ENCODE measurements at regions not wholly inside any gene's neighbourhood (a gene's known extent, or its start where the extent isn't known, plus 50 kb on each side); places are given as distances from the start of the nearest gene placed in this dataset.
"Not testable (repeated sequence)": the region's sequence is repeated elsewhere in the genome, so short reads cannot be mapped to it uniquely, and the experiment has no call there.

- DNase-seq (ENCODE audit: low spot score) (no peak), ATAC-seq (no peak)
- Mint-ChIP-seq H3K27ac (no peak overlapping the region), H3K27me3 (ENCODE audit: low read depth) (peaks cover 47% of the 10 kb centered on the region), H3K36me3 (no peaks in the 10 kb centered on the region), H3K4me3 (no peak overlapping the region), H3K4me1 (peaks cover 11% of the 10 kb centered on the region), H3K9me3 (no peaks in the 10 kb centered on the region)
- ChIA-PET CTCF (interaction anchor here (0.9 to 1.8 kb wide), 5 partner anchors 19 to 96 kb away, joined by 3 to 7 read pairs (median 4); no protein-coding TSS in a partner anchor), POLR2A (no interaction called here)
- TF ChIP-seq PREB (CRISPR knock-in tag; IDR thresholded peaks at IDR 0.05; ENCODE audit: borderline replicate concordance): no peak
- TF ChIP-seq, protein P1, sequence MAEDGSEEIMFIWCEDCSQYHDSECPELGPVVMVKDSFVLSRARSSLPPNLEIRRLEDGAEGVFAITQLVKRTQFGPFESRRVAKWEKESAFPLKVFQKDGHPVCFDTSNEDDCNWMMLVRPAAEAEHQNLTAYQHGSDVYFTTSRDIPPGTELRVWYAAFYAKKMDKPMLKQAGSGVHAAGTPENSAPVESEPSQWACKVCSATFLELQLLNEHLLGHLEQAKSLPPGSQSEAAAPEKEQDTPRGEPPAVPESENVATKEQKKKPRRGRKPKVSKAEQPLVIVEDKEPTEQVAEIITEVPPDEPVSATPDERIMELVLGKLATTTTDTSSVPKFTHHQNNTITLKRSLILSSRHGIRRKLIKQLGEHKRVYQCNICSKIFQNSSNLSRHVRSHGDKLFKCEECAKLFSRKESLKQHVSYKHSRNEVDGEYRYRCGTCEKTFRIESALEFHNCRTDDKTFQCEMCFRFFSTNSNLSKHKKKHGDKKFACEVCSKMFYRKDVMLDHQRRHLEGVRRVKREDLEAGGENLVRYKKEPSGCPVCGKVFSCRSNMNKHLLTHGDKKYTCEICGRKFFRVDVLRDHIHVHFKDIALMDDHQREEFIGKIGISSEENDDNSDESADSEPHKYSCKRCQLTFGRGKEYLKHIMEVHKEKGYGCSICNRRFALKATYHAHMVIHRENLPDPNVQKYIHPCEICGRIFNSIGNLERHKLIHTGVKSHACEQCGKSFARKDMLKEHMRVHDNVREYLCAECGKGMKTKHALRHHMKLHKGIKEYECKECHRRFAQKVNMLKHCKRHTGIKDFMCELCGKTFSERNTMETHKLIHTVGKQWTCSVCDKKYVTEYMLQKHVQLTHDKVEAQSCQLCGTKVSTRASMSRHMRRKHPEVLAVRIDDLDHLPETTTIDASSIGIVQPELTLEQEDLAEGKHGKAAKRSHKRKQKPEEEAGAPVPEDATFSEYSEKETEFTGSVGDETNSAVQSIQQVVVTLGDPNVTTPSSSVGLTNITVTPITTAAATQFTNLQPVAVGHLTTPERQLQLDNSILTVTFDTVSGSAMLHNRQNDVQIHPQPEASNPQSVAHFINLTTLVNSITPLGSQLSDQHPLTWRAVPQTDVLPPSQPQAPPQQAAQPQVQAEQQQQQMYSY (CRISPR knock-in tag; IDR thresholded peaks at IDR 0.05): no peak
Measured at GRCh38 chr15:75782926-75783325, 60.3 kb upstream of the UBE2Q2 start.

- Mint-ChIP-seq H3K27me3 (ENCODE audit: low read depth) (peaks cover 46% of the 10 kb centered on the region), H3K4me1 (peaks cover 22% of the 10 kb centered on the region)
- H3K9me3 Mint-ChIP-seq; ATAC-seq; POLR2A ChIA-PET; DNase-seq (ENCODE audit: low spot score); H3K4me3 Mint-ChIP-seq; H3K36me3 Mint-ChIP-seq; H3K27ac Mint-ChIP-seq: not testable (repeated sequence)
- CTCF ChIA-PET: interaction anchor here (0.6 kb wide), 1 partner anchor 29 kb away, joined by 4 read pairs; no protein-coding TSS in a partner anchor
Measured at GRCh38 chr15:75780995-75781394, 62.3 kb upstream of the UBE2Q2 start.

GRCh38 chr15:75779504-75779903 lies 63.7 kb upstream of the UBE2Q2 start:
- Mint-ChIP-seq H3K4me3 (no peak overlapping the region), H3K4me1 (peaks cover 26% of the 10 kb centered on the region), H3K9me3 (no peaks in the 10 kb centered on the region), H3K36me3 (no peaks in the 10 kb centered on the region), H3K27ac (no peak overlapping the region), H3K27me3 (ENCODE audit: low read depth) (peaks cover 34% of the 10 kb centered on the region)
- ATAC-seq (no peak), DNase-seq (ENCODE audit: low spot score) (no peak)
- TF ChIP-seq MXD4 (CRISPR knock-in tag; IDR thresholded peaks at IDR 0.05; ENCODE audit: borderline replicate concordance): no peak
- TF ChIP-seq, protein P2, sequence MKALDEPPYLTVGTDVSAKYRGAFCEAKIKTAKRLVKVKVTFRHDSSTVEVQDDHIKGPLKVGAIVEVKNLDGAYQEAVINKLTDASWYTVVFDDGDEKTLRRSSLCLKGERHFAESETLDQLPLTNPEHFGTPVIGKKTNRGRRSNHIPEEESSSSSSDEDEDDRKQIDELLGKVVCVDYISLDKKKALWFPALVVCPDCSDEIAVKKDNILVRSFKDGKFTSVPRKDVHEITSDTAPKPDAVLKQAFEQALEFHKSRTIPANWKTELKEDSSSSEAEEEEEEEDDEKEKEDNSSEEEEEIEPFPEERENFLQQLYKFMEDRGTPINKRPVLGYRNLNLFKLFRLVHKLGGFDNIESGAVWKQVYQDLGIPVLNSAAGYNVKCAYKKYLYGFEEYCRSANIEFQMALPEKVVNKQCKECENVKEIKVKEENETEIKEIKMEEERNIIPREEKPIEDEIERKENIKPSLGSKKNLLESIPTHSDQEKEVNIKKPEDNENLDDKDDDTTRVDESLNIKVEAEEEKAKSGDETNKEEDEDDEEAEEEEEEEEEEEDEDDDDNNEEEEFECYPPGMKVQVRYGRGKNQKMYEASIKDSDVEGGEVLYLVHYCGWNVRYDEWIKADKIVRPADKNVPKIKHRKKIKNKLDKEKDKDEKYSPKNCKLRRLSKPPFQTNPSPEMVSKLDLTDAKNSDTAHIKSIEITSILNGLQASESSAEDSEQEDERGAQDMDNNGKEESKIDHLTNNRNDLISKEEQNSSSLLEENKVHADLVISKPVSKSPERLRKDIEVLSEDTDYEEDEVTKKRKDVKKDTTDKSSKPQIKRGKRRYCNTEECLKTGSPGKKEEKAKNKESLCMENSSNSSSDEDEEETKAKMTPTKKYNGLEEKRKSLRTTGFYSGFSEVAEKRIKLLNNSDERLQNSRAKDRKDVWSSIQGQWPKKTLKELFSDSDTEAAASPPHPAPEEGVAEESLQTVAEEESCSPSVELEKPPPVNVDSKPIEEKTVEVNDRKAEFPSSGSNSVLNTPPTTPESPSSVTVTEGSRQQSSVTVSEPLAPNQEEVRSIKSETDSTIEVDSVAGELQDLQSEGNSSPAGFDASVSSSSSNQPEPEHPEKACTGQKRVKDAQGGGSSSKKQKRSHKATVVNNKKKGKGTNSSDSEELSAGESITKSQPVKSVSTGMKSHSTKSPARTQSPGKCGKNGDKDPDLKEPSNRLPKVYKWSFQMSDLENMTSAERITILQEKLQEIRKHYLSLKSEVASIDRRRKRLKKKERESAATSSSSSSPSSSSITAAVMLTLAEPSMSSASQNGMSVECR (CRISPR knock-in tag; IDR thresholded peaks at IDR 0.05; ENCODE audit: borderline replicate concordance): no peak
- no peak for TF ChIP-seq GABPB1 (CRISPR knock-in tag; IDR thresholded peaks at IDR 0.05)
- no peak for TF ChIP-seq CREM (CRISPR knock-in tag; IDR thresholded peaks at IDR 0.05)
- TF ChIP-seq FOXK1 (CRISPR knock-in tag; IDR thresholded peaks at IDR 0.05): no peak
- no peak for TF ChIP-seq CREB1 (CRISPR knock-in tag; IDR thresholded peaks at IDR 0.05)
- TF ChIP-seq, protein P3, sequence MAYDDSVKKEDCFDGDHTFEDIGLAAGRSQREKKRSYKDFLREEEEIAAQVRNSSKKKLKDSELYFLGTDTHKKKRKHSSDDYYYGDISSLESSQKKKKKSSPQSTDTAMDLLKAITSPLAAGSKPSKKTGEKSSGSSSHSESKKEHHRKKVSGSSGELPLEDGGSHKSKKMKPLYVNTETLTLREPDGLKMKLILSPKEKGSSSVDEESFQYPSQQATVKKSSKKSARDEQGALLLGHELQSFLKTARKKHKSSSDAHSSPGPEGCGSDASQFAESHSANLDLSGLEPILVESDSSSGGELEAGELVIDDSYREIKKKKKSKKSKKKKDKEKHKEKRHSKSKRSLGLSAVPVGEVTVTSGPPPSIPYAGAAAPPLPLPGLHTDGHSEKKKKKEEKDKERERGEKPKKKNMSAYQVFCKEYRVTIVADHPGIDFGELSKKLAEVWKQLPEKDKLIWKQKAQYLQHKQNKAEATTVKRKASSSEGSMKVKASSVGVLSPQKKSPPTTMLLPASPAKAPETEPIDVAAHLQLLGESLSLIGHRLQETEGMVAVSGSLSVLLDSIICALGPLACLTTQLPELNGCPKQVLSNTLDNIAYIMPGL (CRISPR knock-in tag; IDR thresholded peaks at IDR 0.05): no peak
- TF ChIP-seq ZNF121 (CRISPR knock-in tag; IDR thresholded peaks at IDR 0.05): no peak
- no peak for TF ChIP-seq RORB (CRISPR knock-in tag; IDR thresholded peaks at IDR 0.05)
- no peak for TF ChIP-seq NFATC4 (CRISPR knock-in tag; IDR thresholded peaks at IDR 0.05)
- TF ChIP-seq TEAD4 (CRISPR knock-in tag; IDR thresholded peaks at IDR 0.05): no peak
- POLR2A ChIA-PET: interaction anchor here (0.6 kb wide), 1 partner anchor 455 kb away, joined by 6 read pairs; no protein-coding TSS in a partner anchor
- CTCF ChIA-PET: no interaction called here

GRCh38 chr15:75776871-75777610 lies 64.4 kb upstream of the CSPG4 start:
- ATAC-seq; H3K36me3 Mint-ChIP-seq; DNase-seq (ENCODE audit: low spot score); H3K9me3 Mint-ChIP-seq; POLR2A ChIA-PET; H3K4me3 Mint-ChIP-seq; H3K27ac Mint-ChIP-seq: not testable (repeated sequence)
- Mint-ChIP-seq H3K4me1 (peaks cover 44% of the 10 kb centered on the region), H3K27me3 (ENCODE audit: low read depth) (peaks cover 19% of the 10 kb centered on the region)
- CTCF ChIA-PET: interaction anchor here (0.8 to 2.7 kb wide), 3 partner anchors 9 to 44 kb away, joined by 3 to 17 read pairs (median 4); no protein-coding TSS in a partner anchor

Measured in WTC11 (cell line).